SK-N-SH treated with all-trans-retinoic acid at 6 μM for 48 hours (cell line): ENCODE measurements at regions not wholly inside any gene's neighbourhood (a gene's known extent, or its start where the extent isn't known, plus 50 kb on each side); places are given as distances from the start of the nearest gene placed in this dataset.

Experiments
- ATAC-seq: fragments of 200-7000 bp; cut with Tn5 transposase; 3 replicates; pipeline ENCODE4 v1.9.1; 2020; ENCODE audit warnings: mild to moderate bottlenecking, moderate library complexity
- ARNTL ChIP-seq: fragments of 450-650 bp; formaldehyde crosslinking; IDR thresholded peaks from 2 replicates; pipeline ENCODE4 v1.5.0; 2020; ENCODE audit warnings: low read depth, mild to moderate bottlenecking, moderate library complexity, borderline replicate concordance
- BACH2 ChIP-seq: fragments of 250-450 bp; sonication (Bioruptor Pico); IDR thresholded peaks from 2 replicates; pipeline ENCODE4 v1.9.0; 2021; ENCODE audit warnings: mild to moderate bottlenecking, borderline replicate concordance
- CREB5 ChIP-seq: fragments of 250-450 bp; sonication (Bioruptor Pico); IDR thresholded peaks from 2 replicates; pipeline ENCODE4 v1.5.1; 2020; ENCODE audit warnings: low read depth, mild to moderate bottlenecking, moderate library complexity
- CSDC2 ChIP-seq: fragments of 250-450 bp; sonication (Bioruptor Pico); IDR thresholded peaks from 2 replicates; pipeline ENCODE4 v1.5.0; 2020; ENCODE audit warnings: mild to moderate bottlenecking, moderate library complexity
- CSRNP3 ChIP-seq: fragments of 250-450 bp; sonication (Bioruptor Pico); IDR thresholded peaks from 2 replicates; pipeline ENCODE4 v1.5.1; 2021; ENCODE audit warnings: mild to moderate bottlenecking, moderate library complexity
- ESRRG ChIP-seq: fragments of 250-450 bp; sonication (Bioruptor Pico); IDR thresholded peaks from 2 replicates; pipeline ENCODE4 v1.6.1; 2021; ENCODE audit warnings: mild to moderate bottlenecking
- GLIS3 ChIP-seq: fragments of 250-450 bp; sonication (Bioruptor Pico); IDR thresholded peaks from 2 replicates; pipeline ENCODE4 v1.5.0; 2020; ENCODE audit warnings: mild to moderate bottlenecking, moderate library complexity
- ISL1 ChIP-seq: fragments of 250-450 bp; sonication (Bioruptor Pico); IDR thresholded peaks from 2 replicates; pipeline ENCODE4 v2.1.2; 2022; ENCODE audit warnings: mild to moderate bottlenecking, moderate library complexity
- OSR1 ChIP-seq: fragments of 250-450 bp; sonication (Bioruptor Pico); IDR thresholded peaks from 2 replicates; pipeline ENCODE4 v1.8.0; 2022; ENCODE audit warnings: moderate library complexity, mild to moderate bottlenecking, inconsistent platforms
- PATZ1 ChIP-seq: fragments of 250-450 bp; sonication (Bioruptor Pico); IDR thresholded peaks from 2 replicates; pipeline ENCODE4 v1.8.0; 2020; ENCODE audit warnings: mild to moderate bottlenecking, moderate library complexity, borderline replicate concordance
- POU6F1 ChIP-seq: fragments of 250-450 bp; sonication (Bioruptor Pico); IDR thresholded peaks from 2 replicates; pipeline ENCODE4 v1.8.0; 2021; ENCODE audit warnings: low read depth, mild to moderate bottlenecking, moderate library complexity, borderline replicate concordance
- PPARA ChIP-seq: fragments of 250-450 bp; sonication (Bioruptor Pico); IDR thresholded peaks from 2 replicates; pipeline ENCODE4 v1.5.0; 2020; ENCODE audit warnings: mild to moderate bottlenecking, borderline replicate concordance
- RARB ChIP-seq: fragments of 250-450 bp; sonication (Bioruptor Pico); IDR thresholded peaks from 2 replicates; pipeline ENCODE4 v1.8.0; 2021; ENCODE audit warnings: mild to moderate bottlenecking, moderate library complexity
- TCF4 ChIP-seq: fragments of 250-450 bp; sonication (Bioruptor Pico); IDR thresholded peaks from 2 replicates; pipeline ENCODE4 v1.8.0; 2021; ENCODE audit warnings: mild to moderate bottlenecking, moderate library complexity, borderline replicate concordance
- TOX ChIP-seq: fragments of 250-450 bp; sonication (Bioruptor Pico); IDR thresholded peaks from 2 replicates; pipeline ENCODE4 v1.8.0; 2021; ENCODE audit warnings: mild to moderate bottlenecking, moderate library complexity, borderline replicate concordance
- TSHZ2 ChIP-seq: fragments of 250-450 bp; sonication (Bioruptor Pico); IDR thresholded peaks from 2 replicates; pipeline ENCODE4 v1.5.0; 2020; ENCODE audit warnings: mild to moderate bottlenecking, moderate library complexity
- ZC3H10 ChIP-seq: fragments of 250-450 bp; sonication (Bioruptor Pico); IDR thresholded peaks from 2 replicates; pipeline ENCODE4 v1.5.1; 2021; ENCODE audit warnings: mild to moderate bottlenecking, moderate library complexity
- ZNF565 ChIP-seq: fragments of 450-650 bp; formaldehyde crosslinking; conservative IDR thresholded peaks from 2 replicates; pipeline ENCODE4 v1.5.0; 2020; ENCODE audit warnings: low read depth, mild to moderate bottlenecking, moderate library complexity
- ZNF8 ChIP-seq: fragments of 450-650 bp; formaldehyde crosslinking; IDR thresholded peaks from 2 replicates; pipeline ENCODE4 v1.5.0; 2020; ENCODE audit warnings: mild to moderate bottlenecking, moderate library complexity

DNA sequence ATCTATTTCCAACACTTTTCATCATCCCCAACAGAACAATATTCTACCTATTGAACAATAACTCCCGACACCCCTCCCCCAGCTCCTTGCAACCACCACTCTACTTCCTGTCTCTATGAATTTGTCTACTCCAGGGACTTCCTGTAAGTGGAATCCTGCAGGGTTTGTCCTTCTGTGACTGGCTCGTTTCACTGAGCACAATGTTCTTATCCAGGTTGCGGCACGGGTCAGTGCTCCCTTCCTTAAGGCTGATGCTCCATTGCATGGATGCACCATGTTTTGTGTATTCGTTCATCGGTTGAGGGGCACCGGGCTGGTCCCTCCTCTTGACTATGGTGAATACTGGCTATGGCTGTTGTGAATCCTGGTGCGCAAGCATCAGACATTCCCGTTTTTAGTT lies 163.2 kb downstream of the TBXT start:
- TF ChIP-seq POU6F1 (CRISPR knock-in tag) (no peak), GLIS3 (CRISPR knock-in tag) (no peak), ESRRG (CRISPR knock-in tag) (no peak), RARB (CRISPR knock-in tag) (no peak), ZNF565 (CRISPR knock-in tag) (no peak), CSRNP3 (CRISPR knock-in tag) (no peak), CSDC2 (CRISPR knock-in tag) (no peak), PPARA (no peak), CREB5 (CRISPR knock-in tag) (no peak), ZNF8 (CRISPR knock-in tag) (no peak), OSR1 (no peak), PATZ1 (CRISPR knock-in tag) (no peak), TCF4 (CRISPR knock-in tag) (no peak), BACH2 (CRISPR knock-in tag) (no peak), ZC3H10 (CRISPR knock-in tag) (no peak), ARNTL (no peak), TSHZ2 (CRISPR knock-in tag) (no peak), TOX (CRISPR knock-in tag) (no peak)
- ATAC-seq: no peak

- no peak for ATAC-seq
These were observed 164.1 kb downstream of the TBXT start for GRCh38 chr6:166003569-166003968.

More at GRCh38 chr6:166003569-166003968, 164.1 kb downstream of the TBXT start:
- TF ChIP-seq RARB (CRISPR knock-in tag) (no peak), GLIS3 (CRISPR knock-in tag) (no peak), ZNF8 (CRISPR knock-in tag) (no peak), ARNTL (no peak), ISL1 (CRISPR knock-in tag) (no peak), PATZ1 (CRISPR knock-in tag) (no peak), ZC3H10 (CRISPR knock-in tag) (no peak), ESRRG (CRISPR knock-in tag) (no peak), CREB5 (CRISPR knock-in tag) (no peak)
